ENCODE measurements at regions not wholly inside any gene's neighbourhood (a gene's known extent, or its start where the extent isn't known, plus 50 kb on each side); places are given as distances from the start of the nearest gene placed in this dataset.

GRCh38 chr11:27757953-27758352 is 57.7 kb upstream of the BDNF start:
- DNase-seq (ENCODE audit: low read depth in 4 of 6, low spot score in 6 of 6), result no peak
- H3K36me3 ChIP-seq (ENCODE audit: control insufficient read depth, insufficient read depth, low read length), result no peaks in the 10 kb centered on the region
- no peak overlapping the region for H3K27ac ChIP-seq (ENCODE audit: low read depth, low read length)
- H3K4me1 ChIP-seq (ENCODE audit: control insufficient read depth, insufficient read depth, low read length), result no peaks in the 10 kb centered on the region
- no peak overlapping the region for H3K4me3 ChIP-seq (ENCODE audit: low read depth, low read length)
- no CpG with 5 or more reads among the region's 2 CpGs for WGBS (ENCODE audit: insufficient coverage)
- no peaks in the 10 kb centered on the region for H3K27me3 ChIP-seq (ENCODE audit: control insufficient read depth, insufficient read depth, low read length)
- H3K9me3 ChIP-seq (ENCODE audit: control insufficient read depth, insufficient read depth, low read length), result no peaks in the 10 kb centered on the region

GRCh38 chr11:27754035-27755017 is 54.1 kb upstream of the BDNF start:
- no peak for DNase-seq (ENCODE audit: low read depth in 4 of 6, low spot score in 6 of 6)
- Histone ChIP-seq H3K9me3 (ENCODE audit: control insufficient read depth, insufficient read depth, low read length) (no peaks in the 10 kb centered on the region), H3K27me3 (ENCODE audit: control insufficient read depth, insufficient read depth, low read length) (no peaks in the 10 kb centered on the region), H3K36me3 (ENCODE audit: control insufficient read depth, insufficient read depth, low read length) (no peaks in the 10 kb centered on the region), H3K4me3 (ENCODE audit: low read depth, low read length) (no peak overlapping the region), H3K4me1 (ENCODE audit: control insufficient read depth, insufficient read depth, low read length) (no peaks in the 10 kb centered on the region), H3K27ac (ENCODE audit: low read depth, low read length) (no peak overlapping the region)
- 45% methylated on average over 5 of the region's 13 CpGs for WGBS (ENCODE audit: insufficient coverage)
